CD14-positive monocyte (primary cell): ENCODE measurements at regions not wholly inside any gene's neighbourhood (a gene's known extent, or its start where the extent isn't known, plus 50 kb on each side); places are given as distances from the start of the nearest gene placed in this dataset.

Experiments
- DNase-seq, 3 donors: peaks; one replicate each; pipeline ENCODE4 v3.0.0-alpha.2; 2011 to 2022
- H2AFZ ChIP-seq: 2 replicates; pipeline ENCODE4 v1.6.0; 2012; ENCODE audit warnings: mild to moderate bottlenecking, low read depth, low read length, inconsistent platforms; ENCODE audit not compliant: insufficient read depth, poor library complexity, severe bottlenecking
- H3K27ac ChIP-seq, 2 donors: 1 replicate in 1 of 2; 2 replicates in 1 of 2; pipeline ENCODE4 v1.5.1; 2012 to 2013; ENCODE audit warnings: low read length in 2 of 2, control low read depth in 1 of 2, inconsistent platforms in 1 of 2, low read depth in 1 of 2, mild to moderate bottlenecking in 1 of 2
- H3K27me3 ChIP-seq, 2 donors: one replicate each; pipeline versions ENCODE4 v1.6.0 to v1.6.1; 2011 to 2013; ENCODE audit warnings: low read length in 2 of 2; ENCODE audit not compliant: control insufficient read depth in 2 of 2, insufficient read depth in 2 of 2
- H3K36me3 ChIP-seq, 2 donors: replicated peaks in 1 of 2; 1 replicate in 1 of 2; 2 replicates in 1 of 2; pipeline versions ENCODE4 v1.5.1 to v1.6.1; 2012 to 2013; ENCODE audit warnings: low read length in 2 of 2, control low read depth in 1 of 2, inconsistent platforms in 1 of 2, mild to moderate bottlenecking in 1 of 2; ENCODE audit not compliant: insufficient read depth in 2 of 2, control insufficient read depth in 1 of 2
- H3K4me1 ChIP-seq, 2 donors: 1 replicate in 1 of 2; 2 replicates in 1 of 2; pipeline versions ENCODE4 v1.5.1 to v1.6.1; 2012 to 2013; ENCODE audit warnings: low read length in 2 of 2, control low read depth in 1 of 2, inconsistent platforms in 1 of 2, mild to moderate bottlenecking in 1 of 2, moderate library complexity in 1 of 2; ENCODE audit not compliant: insufficient read depth in 2 of 2, control insufficient read depth in 1 of 2
- H3K4me2 ChIP-seq: replicated peaks from 2 replicates; pipeline ENCODE3; 2012; ENCODE audit warnings: low read length, moderate library complexity, mild to moderate bottlenecking; ENCODE audit not compliant: poor library complexity, severe bottlenecking; ENCODE audit errors: extremely low read depth
- H3K4me3 ChIP-seq, 3 experiments: fragments of 200-600 bp in 1 of 3; sonication (generic) in 1 of 3; replicated peaks in 1 of 3; 1 replicate in 2 of 3; 2 replicates in 1 of 3; pipeline ENCODE4 v1.5.1; 2011 to 2013; ENCODE audit warnings: low read length in 3 of 3, mild to moderate bottlenecking in 3 of 3, control low read depth in 2 of 3, low read depth in 2 of 3, inconsistent platforms in 1 of 3, moderate library complexity in 1 of 3
- H3K79me2 ChIP-seq: 2 replicates; pipeline ENCODE4 v1.6.0; 2012; ENCODE audit warnings: mild to moderate bottlenecking, control low read depth, inconsistent platforms, low read length, moderate library complexity; ENCODE audit not compliant: insufficient read depth
- H3K9ac ChIP-seq: 2 replicates; pipeline ENCODE4 v1.6.0; 2017; ENCODE audit warnings: low read length, mild to moderate bottlenecking; ENCODE audit not compliant: insufficient read depth, poor library complexity, severe bottlenecking
- H3K9me3 ChIP-seq, 2 donors: replicated peaks in 1 of 2; 1 replicate in 1 of 2; 2 replicates in 1 of 2; pipeline versions ENCODE4 v1.5.1 to v1.6.1; 2012 to 2013; ENCODE audit warnings: low read length in 2 of 2, control low read depth in 1 of 2; ENCODE audit not compliant: control insufficient read depth in 1 of 2, insufficient read depth in 1 of 2
- H4K20me1 ChIP-seq: 2 replicates; pipeline ENCODE4 v1.6.0; 2012; ENCODE audit warnings: mild to moderate bottlenecking, low read length, control low read depth, moderate library complexity; ENCODE audit not compliant: insufficient read depth
- H3K27ac Mint-ChIP-seq, 7 donors: one replicate each; pipeline ENCODE4 v1.8.0; 2020; ENCODE audit warnings: mild to moderate bottlenecking in 7 of 7, mixed read lengths in 7 of 7, moderate library complexity in 6 of 7, inconsistent platforms in 2 of 7
- H3K27me3 Mint-ChIP-seq, 3 donors: one replicate each; pipeline ENCODE4 v1.8.0; 2021 to 2022; ENCODE audit warnings: low read depth in 3 of 3, mild to moderate bottlenecking in 3 of 3, mixed read lengths in 3 of 3, moderate library complexity in 3 of 3, inconsistent platforms in 1 of 3
- H3K36me3 Mint-ChIP-seq, 2 donors: one replicate each; pipeline ENCODE4 v1.8.0; 2020; ENCODE audit warnings: mixed read lengths in 2 of 2, inconsistent platforms in 1 of 2, mild to moderate bottlenecking in 1 of 2
- H3K4me1 Mint-ChIP-seq: one replicate; pipeline ENCODE4 v1.8.0; 2020; ENCODE audit warnings: mild to moderate bottlenecking, mixed read lengths
- H3K4me3 Mint-ChIP-seq, 2 donors: one replicate each; pipeline ENCODE4 v1.8.0; 2020; ENCODE audit warnings: mild to moderate bottlenecking in 2 of 2, mixed read lengths in 2 of 2, moderate library complexity in 1 of 2
- H3K9me3 Mint-ChIP-seq, 7 donors: one replicate each; pipeline ENCODE4 v1.8.0; 2020 to 2022; ENCODE audit warnings: mixed read lengths in 7 of 7, mild to moderate bottlenecking in 6 of 7, moderate library complexity in 6 of 7, inconsistent platforms in 2 of 7
- WGBS: methylation state at CpG from one replicate; pipeline ENCODE4 v1.1.5; 2013; ENCODE audit warnings: missing lambda C conversion rate; ENCODE audit not compliant: insufficient coverage; 5-methylcytosine and 5-hydroxymethylcytosine counted together
- intact Hi-C, 2 donors: fragments of 100-400 bp; cut with micrococcal nuclease; formaldehyde crosslinking; loops; one replicate each; pipeline versions ENCODE4 v1.15.0 to v1.15.1; 2023
- TF ChIP-seq, protein P1 (sequence below): fragments of 200-600 bp; IDR thresholded peaks from one replicate; pipeline ENCODE4 v1.8.0; 2022; ENCODE audit warnings: antibody characterized with exemption, mild to moderate bottlenecking

DNA sequence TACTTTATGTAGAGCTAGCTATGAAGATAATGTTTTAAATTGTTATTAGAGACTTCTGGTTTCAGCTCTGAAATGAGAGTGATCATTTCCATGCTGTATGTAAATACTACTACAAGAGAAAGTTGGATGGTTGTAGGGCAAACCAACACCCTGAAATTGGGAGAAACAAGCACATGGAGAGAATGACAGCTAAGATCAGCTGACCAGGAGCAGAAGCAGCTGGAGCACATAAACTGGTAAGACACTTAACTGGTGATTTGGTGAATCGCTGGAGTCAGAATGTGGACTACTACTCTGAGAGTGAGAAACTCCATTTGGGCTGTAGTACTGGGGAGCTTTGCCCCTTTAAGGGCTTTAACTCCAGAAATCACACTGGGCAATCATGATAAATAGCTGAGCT lies 226.8 kb downstream of the RND3 start:
- Histone ChIP-seq H3K27ac (no peak overlapping the region), H3K9ac (no peak overlapping the region), H3K79me2 (no peaks in the 10 kb centered on the region), H2AFZ (no peak overlapping the region), H3K4me2 (no peak overlapping the region), H3K36me3 (no peaks in the 10 kb centered on the region), H3K4me3 (no peak overlapping the region), H3K9me3 (peaks cover 0 to 5% of the 10 kb centered on the region in 2 donors), H4K20me1 (no peaks in the 10 kb centered on the region), H3K27me3 (no peaks in the 10 kb centered on the region), H3K4me1 (no peaks in the 10 kb centered on the region)
- H3K4me1 Mint-ChIP-seq = no peaks in the 10 kb centered on the region
- WGBS = 83% methylated on average over 1 of the region's 1 CpG
- H3K4me3 Mint-ChIP-seq = no peak overlapping the region
- H3K9me3 Mint-ChIP-seq = peaks cover 0 to 11% (median 5%) of the 10 kb centered on the region in 7 donors
- intact Hi-C loops = no loop called here
- H3K27ac Mint-ChIP-seq = no peak overlapping the region
- no peak for DNase-seq
- no peaks in the 10 kb centered on the region for H3K36me3 Mint-ChIP-seq
- H3K27me3 Mint-ChIP-seq = no peaks in the 10 kb centered on the region
- TF ChIP-seq, protein P1, sequence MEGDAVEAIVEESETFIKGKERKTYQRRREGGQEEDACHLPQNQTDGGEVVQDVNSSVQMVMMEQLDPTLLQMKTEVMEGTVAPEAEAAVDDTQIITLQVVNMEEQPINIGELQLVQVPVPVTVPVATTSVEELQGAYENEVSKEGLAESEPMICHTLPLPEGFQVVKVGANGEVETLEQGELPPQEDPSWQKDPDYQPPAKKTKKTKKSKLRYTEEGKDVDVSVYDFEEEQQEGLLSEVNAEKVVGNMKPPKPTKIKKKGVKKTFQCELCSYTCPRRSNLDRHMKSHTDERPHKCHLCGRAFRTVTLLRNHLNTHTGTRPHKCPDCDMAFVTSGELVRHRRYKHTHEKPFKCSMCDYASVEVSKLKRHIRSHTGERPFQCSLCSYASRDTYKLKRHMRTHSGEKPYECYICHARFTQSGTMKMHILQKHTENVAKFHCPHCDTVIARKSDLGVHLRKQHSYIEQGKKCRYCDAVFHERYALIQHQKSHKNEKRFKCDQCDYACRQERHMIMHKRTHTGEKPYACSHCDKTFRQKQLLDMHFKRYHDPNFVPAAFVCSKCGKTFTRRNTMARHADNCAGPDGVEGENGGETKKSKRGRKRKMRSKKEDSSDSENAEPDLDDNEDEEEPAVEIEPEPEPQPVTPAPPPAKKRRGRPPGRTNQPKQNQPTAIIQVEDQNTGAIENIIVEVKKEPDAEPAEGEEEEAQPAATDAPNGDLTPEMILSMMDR = no peak

DNA sequence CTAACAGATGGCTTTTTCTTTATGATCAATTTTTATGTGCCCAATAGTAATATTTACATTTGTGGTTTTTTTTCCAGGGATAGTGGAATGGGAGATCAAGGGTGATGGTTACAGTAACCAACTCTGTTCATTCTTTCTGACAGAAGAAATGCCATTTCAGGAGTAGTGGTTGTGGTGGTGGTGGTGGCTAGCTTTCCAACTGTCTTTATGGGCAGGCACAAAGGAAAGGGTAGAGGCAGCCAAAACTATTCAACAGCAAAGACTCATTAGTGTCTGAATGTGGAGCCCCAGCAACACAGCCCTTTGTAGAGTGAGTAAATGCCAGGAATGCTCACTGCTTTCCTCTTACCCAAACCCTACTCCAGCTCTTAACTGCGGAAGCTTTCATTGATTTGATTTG lies 227.7 kb downstream of the RND3 start:
- H3K9me3 ChIP-seq = peaks cover 0 to 5% of the 10 kb centered on the region in 2 donors
- H2AFZ ChIP-seq = no peak overlapping the region
- no peak overlapping the region for H3K27ac ChIP-seq
- DNase-seq = no peak
- no peak overlapping the region for H3K4me3 ChIP-seq
- no peaks in the 10 kb centered on the region for H3K27me3 ChIP-seq
- Mint-ChIP-seq H3K9me3 (peaks cover 0 to 11% (median 5%) of the 10 kb centered on the region in 7 donors), H3K4me3 (no peak overlapping the region), H3K27ac (no peak overlapping the region), H3K36me3 (no peaks in the 10 kb centered on the region), H3K27me3 (no peaks in the 10 kb centered on the region), H3K4me1 (no peaks in the 10 kb centered on the region)
- no peaks in the 10 kb centered on the region for H4K20me1 ChIP-seq
- TF ChIP-seq, protein P1 = no peak
- H3K79me2 ChIP-seq = no peaks in the 10 kb centered on the region
- no peak overlapping the region for H3K4me2 ChIP-seq
- H3K4me1 ChIP-seq = no peaks in the 10 kb centered on the region
- no peak overlapping the region for H3K9ac ChIP-seq
- H3K36me3 ChIP-seq = no peaks in the 10 kb centered on the region
- WGBS = no CpG with 5 or more reads among the region's 1 CpG
- intact Hi-C loops = no loop called here
